ENCODE measurements at regions not wholly inside any gene's neighbourhood (a gene's known extent, or its start where the extent isn't known, plus 50 kb on each side); places are given as distances from the start of the nearest gene placed in this dataset.
A peak's percentile ranks its signal among the peaks of the same experiment; 100 is the strongest.
"Not testable (repeated sequence)": the region's sequence is repeated elsewhere in the genome, so short reads cannot be mapped to it uniquely, and the experiment has no call there.

DNA sequence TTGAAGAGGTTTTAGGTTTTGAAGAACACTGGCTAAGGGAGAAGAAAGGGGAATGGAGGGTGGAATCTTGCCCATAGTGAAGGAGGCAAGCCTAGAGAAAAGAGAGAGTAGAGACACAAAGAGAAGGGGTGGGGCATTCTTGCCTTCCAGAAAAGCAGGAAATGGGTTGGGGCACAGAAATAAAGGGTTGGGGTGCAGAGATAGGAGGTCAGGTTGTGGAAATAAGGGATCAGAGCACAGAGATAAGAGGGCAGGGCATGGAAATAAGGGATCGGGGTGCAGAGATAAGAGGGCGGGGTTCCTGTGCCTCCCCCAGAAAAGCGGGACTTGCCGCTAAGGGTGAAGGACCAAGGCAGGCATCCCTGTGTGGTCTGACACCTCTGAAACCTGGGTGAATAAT, 69.9 kb downstream of the ALG1L2 start:
- H3K4me3 ChIP-seq (ENCODE audit: low read length in 3 of 3); H3K9me3 ChIP-seq (ENCODE audit: control insufficient read depth in 3 of 3, low read length in 3 of 3); H3K27ac ChIP-seq (ENCODE audit: low read depth, low read length); H3K27me3 ChIP-seq (ENCODE audit: control insufficient read depth in 3 of 3, insufficient read depth in 3 of 3, low read length in 3 of 3); H3K4me1 ChIP-seq (ENCODE audit: control insufficient read depth in 3 of 3, insufficient read depth in 3 of 3, low read length in 3 of 3); H3K9ac ChIP-seq (ENCODE audit: low read depth in 1 of 3, low read length in 3 of 3); H3K36me3 ChIP-seq (ENCODE audit: control insufficient read depth in 3 of 3, insufficient read depth in 3 of 3, low read length in 3 of 3): not testable (repeated sequence)

DNA sequence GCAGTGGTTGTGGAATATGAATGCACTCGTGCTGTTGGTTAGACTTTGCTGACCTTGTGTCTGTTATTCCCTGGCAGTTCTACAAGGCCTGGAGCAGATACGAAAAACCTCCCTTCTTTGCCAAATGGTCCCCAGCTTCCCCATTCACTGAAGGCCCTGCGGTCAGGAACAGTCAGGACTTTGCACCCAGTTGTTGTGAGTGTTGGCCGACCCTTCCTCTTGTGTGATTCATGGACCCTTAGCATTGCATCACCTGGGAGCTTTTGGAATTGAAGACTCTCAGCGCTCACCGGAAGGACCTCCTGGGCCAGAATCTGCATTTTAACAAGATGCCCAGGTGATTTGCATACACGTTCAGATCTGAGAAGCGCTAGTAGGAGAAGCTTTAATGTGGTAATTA, 71.6 kb downstream of the ALG1L2 start:
- H3K27ac ChIP-seq (ENCODE audit: low read depth, low read length); H3K27me3 ChIP-seq (ENCODE audit: control insufficient read depth in 3 of 3, insufficient read depth in 3 of 3, low read length in 3 of 3); H3K9me3 ChIP-seq (ENCODE audit: control insufficient read depth in 3 of 3, low read length in 3 of 3); H3K36me3 ChIP-seq (ENCODE audit: control insufficient read depth in 3 of 3, insufficient read depth in 3 of 3, low read length in 3 of 3); H3K4me1 ChIP-seq (ENCODE audit: control insufficient read depth in 3 of 3, insufficient read depth in 3 of 3, low read length in 3 of 3); H3K9ac ChIP-seq (ENCODE audit: low read depth in 1 of 3, low read length in 3 of 3); H3K4me3 ChIP-seq (ENCODE audit: low read length in 3 of 3): not testable (repeated sequence)

- not testable (repeated sequence) for H3K4me3 ChIP-seq (ENCODE audit: low read length in 3 of 3); H3K36me3 ChIP-seq (ENCODE audit: control insufficient read depth in 3 of 3, insufficient read depth in 3 of 3, low read length in 3 of 3); H3K4me1 ChIP-seq (ENCODE audit: control insufficient read depth in 3 of 3, insufficient read depth in 3 of 3, low read length in 3 of 3); H3K27ac ChIP-seq (ENCODE audit: low read depth, low read length); H3K9me3 ChIP-seq (ENCODE audit: control insufficient read depth in 3 of 3, low read length in 3 of 3); H3K27me3 ChIP-seq (ENCODE audit: control insufficient read depth in 3 of 3, insufficient read depth in 3 of 3, low read length in 3 of 3); H3K9ac ChIP-seq (ENCODE audit: low read depth in 1 of 3, low read length in 3 of 3)
Observed at GRCh38 chr3:130155464-130155863, 73.8 kb downstream of the ALG1L2 start.

- not testable (repeated sequence) for H3K4me1 ChIP-seq (ENCODE audit: control insufficient read depth in 3 of 3, insufficient read depth in 3 of 3, low read length in 3 of 3); H3K27ac ChIP-seq (ENCODE audit: low read depth, low read length); H3K36me3 ChIP-seq (ENCODE audit: control insufficient read depth in 3 of 3, insufficient read depth in 3 of 3, low read length in 3 of 3); H3K9me3 ChIP-seq (ENCODE audit: control insufficient read depth in 3 of 3, low read length in 3 of 3); H3K9ac ChIP-seq (ENCODE audit: low read depth in 1 of 3, low read length in 3 of 3); H3K27me3 ChIP-seq (ENCODE audit: control insufficient read depth in 3 of 3, insufficient read depth in 3 of 3, low read length in 3 of 3); H3K4me3 ChIP-seq (ENCODE audit: low read length in 3 of 3)
Observed at GRCh38 chr3:130166856-130167255, 85.2 kb downstream of the ALG1L2 start.

GRCh38 chr3:130175195-130175594, 93.6 kb downstream of the ALG1L2 start:
- not testable (repeated sequence) for H3K27me3 ChIP-seq (ENCODE audit: control insufficient read depth in 3 of 3, insufficient read depth in 3 of 3, low read length in 3 of 3); H3K27ac ChIP-seq (ENCODE audit: low read depth, low read length); H3K4me3 ChIP-seq (ENCODE audit: low read length in 3 of 3); H3K36me3 ChIP-seq (ENCODE audit: control insufficient read depth in 3 of 3, insufficient read depth in 3 of 3, low read length in 3 of 3); H3K9me3 ChIP-seq (ENCODE audit: control insufficient read depth in 3 of 3, low read length in 3 of 3); H3K9ac ChIP-seq (ENCODE audit: low read depth in 1 of 3, low read length in 3 of 3); H3K4me1 ChIP-seq (ENCODE audit: control insufficient read depth in 3 of 3, insufficient read depth in 3 of 3, low read length in 3 of 3)

- not testable (repeated sequence) for H3K9me3 ChIP-seq (ENCODE audit: control insufficient read depth in 3 of 3, low read length in 3 of 3); H3K27ac ChIP-seq (ENCODE audit: low read depth, low read length); H3K9ac ChIP-seq (ENCODE audit: low read depth in 1 of 3, low read length in 3 of 3); H3K4me3 ChIP-seq (ENCODE audit: low read length in 3 of 3); H3K27me3 ChIP-seq (ENCODE audit: control insufficient read depth in 3 of 3, insufficient read depth in 3 of 3, low read length in 3 of 3); H3K4me1 ChIP-seq (ENCODE audit: control insufficient read depth in 3 of 3, insufficient read depth in 3 of 3, low read length in 3 of 3); H3K36me3 ChIP-seq (ENCODE audit: control insufficient read depth in 3 of 3, insufficient read depth in 3 of 3, low read length in 3 of 3)
Observed at GRCh38 chr3:130176476-130177256, 95.0 kb downstream of the ALG1L2 start.

DNA sequence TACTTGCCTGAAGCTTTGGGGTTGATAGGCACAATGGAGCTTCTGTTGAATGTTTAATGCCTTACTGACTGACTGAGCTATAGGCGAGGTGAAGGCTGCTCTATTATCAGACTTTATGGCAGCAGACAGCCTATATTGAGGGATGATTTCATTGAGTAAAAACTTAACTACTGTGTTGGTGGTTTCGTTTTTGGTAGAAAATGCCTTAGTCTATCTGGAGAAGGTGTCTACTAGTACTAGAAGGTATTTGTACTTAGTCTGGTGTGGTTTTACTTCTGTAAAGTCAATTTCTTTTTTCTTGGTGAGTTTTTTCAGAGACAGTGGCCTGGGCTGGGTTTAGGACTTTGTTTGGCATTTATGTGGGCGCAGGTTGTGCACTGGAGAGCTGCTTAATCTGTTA, 97.2 kb downstream of the ALG1L2 start:
- not testable (repeated sequence) for H3K27ac ChIP-seq (ENCODE audit: low read depth, low read length); H3K4me3 ChIP-seq (ENCODE audit: low read length in 3 of 3); H3K4me1 ChIP-seq (ENCODE audit: control insufficient read depth in 3 of 3, insufficient read depth in 3 of 3, low read length in 3 of 3); H3K36me3 ChIP-seq (ENCODE audit: control insufficient read depth in 3 of 3, insufficient read depth in 3 of 3, low read length in 3 of 3); H3K9ac ChIP-seq (ENCODE audit: low read depth in 1 of 3, low read length in 3 of 3); H3K27me3 ChIP-seq (ENCODE audit: control insufficient read depth in 3 of 3, insufficient read depth in 3 of 3, low read length in 3 of 3); H3K9me3 ChIP-seq (ENCODE audit: control insufficient read depth in 3 of 3, low read length in 3 of 3)

DNA sequence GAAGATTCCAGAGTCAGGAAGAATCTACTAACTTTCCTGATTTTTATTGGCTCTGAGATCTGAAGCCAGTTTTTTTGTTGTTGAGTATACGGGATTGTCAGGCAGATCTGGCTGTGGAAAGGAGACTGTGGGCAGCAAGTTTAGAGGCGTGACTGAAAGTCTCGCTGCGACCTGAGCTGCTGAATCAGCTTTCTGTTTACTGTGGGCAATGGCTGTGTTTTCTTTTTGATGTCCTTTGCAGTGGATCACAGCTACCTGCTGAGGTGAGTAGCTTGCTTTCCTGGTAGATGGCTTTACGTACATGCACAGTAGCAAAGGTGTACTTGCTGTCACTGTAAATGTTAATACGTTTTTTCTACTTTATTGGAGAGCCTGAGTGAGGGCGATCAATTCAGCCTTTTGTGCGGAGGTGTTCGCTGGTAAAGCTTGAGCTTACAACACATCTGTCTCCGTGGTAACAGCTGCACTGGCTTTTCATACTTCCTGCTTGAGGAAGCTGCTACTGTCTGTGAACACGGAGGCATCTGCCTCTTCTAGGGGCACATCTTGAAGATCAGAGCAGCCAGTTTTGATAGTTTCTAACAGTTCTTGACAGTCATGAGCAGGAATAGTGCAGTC, 97.8 kb downstream of the ALG1L2 start:
- not testable (repeated sequence) for H3K27me3 ChIP-seq (ENCODE audit: control insufficient read depth in 3 of 3, insufficient read depth in 3 of 3, low read length in 3 of 3); H3K9ac ChIP-seq (ENCODE audit: low read depth in 1 of 3, low read length in 3 of 3); H3K4me1 ChIP-seq (ENCODE audit: control insufficient read depth in 3 of 3, insufficient read depth in 3 of 3, low read length in 3 of 3); H3K36me3 ChIP-seq (ENCODE audit: control insufficient read depth in 3 of 3, insufficient read depth in 3 of 3, low read length in 3 of 3); H3K9me3 ChIP-seq (ENCODE audit: control insufficient read depth in 3 of 3, low read length in 3 of 3); H3K27ac ChIP-seq (ENCODE audit: low read depth, low read length)
- peak overlapping the region in 2 of 3 donors; percentile 46 to 47 for H3K4me3 ChIP-seq (ENCODE audit: low read length in 3 of 3)

- not testable (repeated sequence) for H3K36me3 ChIP-seq (ENCODE audit: control insufficient read depth in 3 of 3, insufficient read depth in 3 of 3, low read length in 3 of 3); H3K4me1 ChIP-seq (ENCODE audit: control insufficient read depth in 3 of 3, insufficient read depth in 3 of 3, low read length in 3 of 3); H3K9ac ChIP-seq (ENCODE audit: low read depth in 1 of 3, low read length in 3 of 3); H3K27ac ChIP-seq (ENCODE audit: low read depth, low read length); H3K9me3 ChIP-seq (ENCODE audit: control insufficient read depth in 3 of 3, low read length in 3 of 3); H3K4me3 ChIP-seq (ENCODE audit: low read length in 3 of 3); H3K27me3 ChIP-seq (ENCODE audit: control insufficient read depth in 3 of 3, insufficient read depth in 3 of 3, low read length in 3 of 3)
Observed at GRCh38 chr3:130182475-130182874, 100.8 kb downstream of the ALG1L2 start.

DNA sequence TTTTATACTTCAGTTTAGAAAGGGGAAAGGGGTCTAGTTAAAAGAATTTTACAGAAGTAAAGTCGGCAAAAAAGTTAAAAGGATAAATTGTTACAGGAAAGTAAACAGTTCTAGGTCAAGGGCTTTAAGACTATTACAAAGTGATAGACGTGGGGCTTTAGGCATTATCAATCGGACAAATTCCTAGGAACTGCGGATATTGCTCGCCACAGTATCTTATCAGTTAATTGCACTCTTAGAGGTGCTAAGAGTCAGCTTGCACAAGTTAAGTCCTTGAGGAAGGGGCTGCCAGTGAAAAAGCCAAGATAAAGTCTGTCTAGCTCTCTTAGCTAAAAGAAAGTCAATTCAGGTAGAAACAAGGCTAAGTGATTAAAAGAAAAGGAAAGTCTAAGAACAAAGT, 102.1 kb downstream of the ALG1L2 start:
- H3K9ac ChIP-seq (ENCODE audit: low read depth in 1 of 3, low read length in 3 of 3); H3K27ac ChIP-seq (ENCODE audit: low read depth, low read length); H3K27me3 ChIP-seq (ENCODE audit: control insufficient read depth in 3 of 3, insufficient read depth in 3 of 3, low read length in 3 of 3); H3K9me3 ChIP-seq (ENCODE audit: control insufficient read depth in 3 of 3, low read length in 3 of 3); H3K4me3 ChIP-seq (ENCODE audit: low read length in 3 of 3); H3K36me3 ChIP-seq (ENCODE audit: control insufficient read depth in 3 of 3, insufficient read depth in 3 of 3, low read length in 3 of 3); H3K4me1 ChIP-seq (ENCODE audit: control insufficient read depth in 3 of 3, insufficient read depth in 3 of 3, low read length in 3 of 3): not testable (repeated sequence)
